ENCODE measurements at regions not wholly inside any gene's neighbourhood (a gene's known extent, or its start where the extent isn't known, plus 50 kb on each side); places are given as distances from the start of the nearest gene placed in this dataset.

DNA sequence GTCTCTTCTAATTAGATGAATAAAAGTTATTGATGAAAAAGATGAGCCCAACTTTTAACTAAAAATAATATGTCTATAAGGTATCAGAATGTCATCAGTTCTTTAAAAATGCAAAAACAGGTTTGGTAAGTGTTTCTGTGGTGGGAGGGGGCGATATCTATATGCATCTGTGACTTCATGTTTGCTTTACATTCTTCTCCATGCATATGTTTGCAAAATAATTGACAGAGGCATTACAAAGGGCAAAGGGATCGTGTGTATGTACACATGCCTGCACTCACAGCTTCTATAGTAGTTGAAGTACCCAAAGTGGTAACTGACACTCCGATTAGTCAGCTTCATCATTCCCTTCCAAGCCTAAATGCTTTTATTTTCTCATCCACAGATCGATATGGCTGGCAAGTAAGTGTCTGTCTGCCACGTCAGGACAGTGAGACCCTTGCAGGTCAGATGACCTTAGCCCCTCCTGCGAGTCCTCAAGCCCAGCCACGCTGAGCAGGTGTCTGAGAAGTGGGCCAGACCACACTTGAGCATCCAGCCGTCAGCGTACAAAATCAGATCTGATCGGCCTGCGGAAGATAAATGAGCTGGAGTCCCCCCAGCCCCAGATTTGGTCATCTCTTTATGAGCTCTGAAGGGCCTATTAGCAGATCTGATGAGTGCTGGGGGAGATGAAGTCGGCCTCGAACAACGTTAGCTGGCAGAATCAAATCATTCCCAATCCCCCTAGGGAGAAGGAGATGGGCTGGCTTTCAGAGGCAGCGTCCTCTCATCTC, 369.1 kb downstream of the MAFB start:
- FAIRE-seq (no peak), DNase-seq (no peak)

DNA sequence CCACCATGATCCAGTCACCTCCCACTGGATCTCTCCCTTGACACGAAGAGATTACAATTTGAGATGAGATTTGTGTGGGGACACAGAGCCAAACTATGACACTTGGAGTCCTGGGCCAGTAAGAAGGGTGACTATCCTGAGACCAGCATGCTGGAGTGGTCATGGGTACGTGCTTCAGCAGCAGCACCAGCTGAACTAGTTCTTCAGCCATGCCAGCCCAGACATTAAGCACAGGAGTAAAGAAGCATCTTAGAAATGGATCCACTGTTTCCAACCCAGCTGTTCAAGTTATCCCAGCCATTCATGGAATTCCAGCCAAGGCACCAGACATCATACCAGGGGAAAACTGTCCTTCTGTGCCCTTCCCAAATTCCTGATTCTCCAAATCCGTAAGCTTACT, 370.0 kb downstream of the MAFB start:
- Histone ChIP-seq H3K27me3 (ENCODE audit: control insufficient read depth, insufficient read depth, low read length) (no peaks in the 10 kb centered on the region), H3K4me1 (ENCODE audit: control insufficient read depth in 2 of 3, insufficient read depth in 2 of 3, low read depth in 1 of 3, low read length in 3 of 3) (no peaks in the 10 kb centered on the region), H3K9ac (ENCODE audit: low read length in 3 of 3) (no peak overlapping the region), H3K27ac (ENCODE audit: low read depth in 2 of 2, low read length in 2 of 2) (no peak overlapping the region), H3K9me3 (ENCODE audit: control insufficient read depth in 2 of 3, insufficient read depth in 1 of 3, low read length in 3 of 3) (no peaks in the 10 kb centered on the region), H3K36me3 (ENCODE audit: control insufficient read depth in 2 of 3, insufficient read depth in 3 of 3, low read length in 3 of 3) (no peaks in the 10 kb centered on the region), H3K4me3 (ENCODE audit: low read length in 3 of 3) (no peak overlapping the region)
- intact Hi-C loops (cut with DNase I): no loop called here
- FAIRE-seq (no peak), DNase-seq (no peak)
- TF ChIP-seq, protein P1, sequence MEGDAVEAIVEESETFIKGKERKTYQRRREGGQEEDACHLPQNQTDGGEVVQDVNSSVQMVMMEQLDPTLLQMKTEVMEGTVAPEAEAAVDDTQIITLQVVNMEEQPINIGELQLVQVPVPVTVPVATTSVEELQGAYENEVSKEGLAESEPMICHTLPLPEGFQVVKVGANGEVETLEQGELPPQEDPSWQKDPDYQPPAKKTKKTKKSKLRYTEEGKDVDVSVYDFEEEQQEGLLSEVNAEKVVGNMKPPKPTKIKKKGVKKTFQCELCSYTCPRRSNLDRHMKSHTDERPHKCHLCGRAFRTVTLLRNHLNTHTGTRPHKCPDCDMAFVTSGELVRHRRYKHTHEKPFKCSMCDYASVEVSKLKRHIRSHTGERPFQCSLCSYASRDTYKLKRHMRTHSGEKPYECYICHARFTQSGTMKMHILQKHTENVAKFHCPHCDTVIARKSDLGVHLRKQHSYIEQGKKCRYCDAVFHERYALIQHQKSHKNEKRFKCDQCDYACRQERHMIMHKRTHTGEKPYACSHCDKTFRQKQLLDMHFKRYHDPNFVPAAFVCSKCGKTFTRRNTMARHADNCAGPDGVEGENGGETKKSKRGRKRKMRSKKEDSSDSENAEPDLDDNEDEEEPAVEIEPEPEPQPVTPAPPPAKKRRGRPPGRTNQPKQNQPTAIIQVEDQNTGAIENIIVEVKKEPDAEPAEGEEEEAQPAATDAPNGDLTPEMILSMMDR (IDR thresholded peaks at IDR 0.05; ENCODE audit: borderline replicate concordance, extremely low read depth, insufficient read depth): no peak

More for the DNA sequence above, 369.1 kb downstream of the MAFB start:
- Histone ChIP-seq H3K36me3 (ENCODE audit: control insufficient read depth in 2 of 3, insufficient read depth in 3 of 3, low read length in 3 of 3) (no peaks in the 10 kb centered on the region), H3K27me3 (ENCODE audit: control insufficient read depth, insufficient read depth, low read length) (no peaks in the 10 kb centered on the region), H3K4me1 (ENCODE audit: control insufficient read depth in 2 of 3, insufficient read depth in 2 of 3, low read depth in 1 of 3, low read length in 3 of 3) (no peaks in the 10 kb centered on the region), H3K4me3 (ENCODE audit: low read length in 3 of 3) (no peak overlapping the region), H3K27ac (ENCODE audit: low read depth in 2 of 2, low read length in 2 of 2) (no peak overlapping the region), H3K9me3 (ENCODE audit: control insufficient read depth in 2 of 3, insufficient read depth in 1 of 3, low read length in 3 of 3) (no peaks in the 10 kb centered on the region), H3K9ac (ENCODE audit: low read length in 3 of 3) (no peak overlapping the region)
- intact Hi-C loops (cut with DNase I): no loop called here
- TF ChIP-seq, protein P1 (IDR thresholded peaks at IDR 0.05; ENCODE audit: borderline replicate concordance, extremely low read depth, insufficient read depth): no peak

DNA sequence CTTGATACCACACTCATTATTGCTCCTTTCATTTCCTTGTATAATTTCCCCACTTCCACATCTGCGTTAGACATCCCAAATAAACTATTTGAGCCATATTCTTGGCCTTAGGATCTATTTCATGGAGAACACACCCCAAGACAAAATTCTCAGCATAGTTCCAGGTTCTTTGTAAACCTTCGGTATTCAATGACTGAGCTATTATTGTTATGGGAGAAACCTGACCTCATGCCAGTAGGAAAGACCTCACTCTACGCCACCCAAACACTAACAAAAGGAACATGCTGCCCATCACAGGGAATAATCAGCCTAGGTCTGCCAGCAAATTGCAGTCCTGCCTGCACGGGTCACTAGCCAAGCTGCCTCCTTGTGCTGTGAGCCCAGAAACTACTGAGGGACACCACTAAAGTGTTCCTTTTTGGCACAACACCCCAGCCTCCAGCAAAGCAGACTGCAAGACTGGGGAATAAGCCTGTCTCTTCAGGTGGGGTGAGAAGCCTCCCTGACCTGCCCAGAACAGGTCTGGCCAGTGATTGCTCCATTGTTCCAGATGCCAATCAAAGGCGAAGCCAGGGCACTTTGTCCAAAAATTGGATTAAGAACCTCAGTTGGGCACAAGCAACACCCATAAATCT, 371.8 kb downstream of the MAFB start:
- H3K9me3 ChIP-seq (ENCODE audit: control insufficient read depth in 2 of 3, insufficient read depth in 1 of 3, low read length in 3 of 3): no peaks in the 10 kb centered on the region
- H3K36me3 ChIP-seq (ENCODE audit: control insufficient read depth in 2 of 3, insufficient read depth in 3 of 3, low read length in 3 of 3): no peaks in the 10 kb centered on the region
- FAIRE-seq: no peak
- no peaks in the 10 kb centered on the region for H3K4me1 ChIP-seq (ENCODE audit: control insufficient read depth in 2 of 3, insufficient read depth in 2 of 3, low read depth in 1 of 3, low read length in 3 of 3)
- H3K27ac ChIP-seq (ENCODE audit: low read depth in 2 of 2, low read length in 2 of 2): no peak overlapping the region
- H3K27me3 ChIP-seq (ENCODE audit: control insufficient read depth, insufficient read depth, low read length): no peaks in the 10 kb centered on the region
- no peak overlapping the region for H3K9ac ChIP-seq (ENCODE audit: low read length in 3 of 3)
- intact Hi-C loops (cut with DNase I): no loop called here
- TF ChIP-seq, protein P1 (IDR thresholded peaks at IDR 0.05; ENCODE audit: borderline replicate concordance, extremely low read depth, insufficient read depth): no peak
- no peak overlapping the region for H3K4me3 ChIP-seq (ENCODE audit: low read length in 3 of 3)
- DNase-seq: no peak

Data from kidney (tissue), 13 donors.